ENCODE measurements at regions not wholly inside any gene's neighbourhood (a gene's known extent, or its start where the extent isn't known, plus 50 kb on each side); places are given as distances from the start of the nearest gene placed in this dataset.
A peak's percentile ranks its signal among the peaks of the same experiment; 100 is the strongest.

DNA sequence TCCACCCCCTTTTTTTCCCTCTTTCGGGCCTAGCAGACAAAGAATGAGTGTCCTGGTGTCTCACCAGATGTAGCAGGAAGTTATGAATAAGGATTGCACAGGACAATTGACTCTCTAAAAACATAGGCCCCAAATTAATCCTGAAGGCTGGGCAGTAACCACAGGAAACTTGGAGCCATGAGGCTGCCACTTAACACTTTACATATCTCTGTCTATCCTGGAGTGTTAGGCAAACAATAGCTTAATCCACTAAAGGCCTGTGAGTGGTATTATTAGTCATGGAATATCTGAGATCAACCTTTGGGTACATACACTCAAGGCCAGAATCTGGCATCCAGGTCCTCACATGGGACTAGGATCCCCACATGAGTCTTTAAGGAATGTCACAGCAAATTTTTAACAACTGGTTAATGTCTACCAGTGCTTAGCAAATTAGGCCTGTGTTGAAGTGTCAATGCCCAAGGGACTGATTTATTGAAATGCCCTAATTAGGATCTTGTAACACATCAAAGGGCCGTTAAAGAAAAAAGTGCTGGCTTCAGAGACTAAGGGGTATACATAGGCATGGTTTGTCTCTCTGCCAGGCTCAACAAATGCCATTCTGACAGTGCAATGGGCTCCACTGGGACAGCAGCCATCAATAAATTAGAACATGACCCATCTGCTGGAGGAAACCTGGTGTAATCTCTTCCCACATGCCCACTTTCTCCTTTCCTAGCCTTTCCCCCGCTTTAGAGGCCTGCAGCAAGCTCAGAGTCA, 196.7 kb upstream of the TBX20 start:
- no peak for DNase-seq (ENCODE audit: low read depth)

DNA sequence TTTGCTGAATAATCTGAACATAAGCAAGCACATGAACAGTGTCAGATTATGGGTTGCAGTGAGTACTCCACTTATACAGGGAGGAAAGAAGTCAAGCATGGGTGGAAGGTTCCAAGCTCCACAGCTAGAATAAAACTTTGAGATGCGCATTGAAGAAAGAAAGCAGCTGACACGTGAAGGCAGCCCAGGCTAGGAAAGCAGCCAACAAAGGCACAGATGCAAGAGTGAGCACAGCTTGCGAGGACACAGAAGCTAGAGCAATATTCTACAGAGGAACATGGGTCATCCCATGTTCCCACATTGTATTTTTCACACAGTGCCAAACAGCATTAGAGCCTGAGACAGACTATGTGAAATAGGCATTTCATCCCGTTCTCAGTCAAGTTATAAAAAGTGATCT, 194.6 kb upstream of the TBX20 start:
- DNase-seq (ENCODE audit: low read depth) = no peak

DNA sequence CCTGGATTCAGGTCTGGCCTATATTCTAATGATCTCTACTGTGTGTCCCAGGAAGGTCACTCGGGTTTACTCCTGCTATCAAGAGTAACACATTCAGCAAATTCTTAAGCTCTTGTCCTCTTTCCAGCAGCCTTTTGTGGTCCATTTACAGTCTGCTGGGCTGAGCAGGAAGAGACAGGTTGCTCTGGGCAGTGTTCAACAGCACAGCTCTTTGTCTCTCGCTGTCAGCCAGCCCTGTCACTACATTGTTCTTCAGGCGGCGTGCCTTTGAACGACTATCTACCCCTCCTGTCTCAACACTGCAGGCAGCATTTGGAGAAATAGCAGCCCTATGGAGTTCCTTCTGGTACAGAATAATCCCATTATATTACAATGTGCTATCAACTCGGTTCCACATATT, 192.2 kb upstream of the TBX20 start:
- DNase-seq (ENCODE audit: low read depth) = no peak

DNA sequence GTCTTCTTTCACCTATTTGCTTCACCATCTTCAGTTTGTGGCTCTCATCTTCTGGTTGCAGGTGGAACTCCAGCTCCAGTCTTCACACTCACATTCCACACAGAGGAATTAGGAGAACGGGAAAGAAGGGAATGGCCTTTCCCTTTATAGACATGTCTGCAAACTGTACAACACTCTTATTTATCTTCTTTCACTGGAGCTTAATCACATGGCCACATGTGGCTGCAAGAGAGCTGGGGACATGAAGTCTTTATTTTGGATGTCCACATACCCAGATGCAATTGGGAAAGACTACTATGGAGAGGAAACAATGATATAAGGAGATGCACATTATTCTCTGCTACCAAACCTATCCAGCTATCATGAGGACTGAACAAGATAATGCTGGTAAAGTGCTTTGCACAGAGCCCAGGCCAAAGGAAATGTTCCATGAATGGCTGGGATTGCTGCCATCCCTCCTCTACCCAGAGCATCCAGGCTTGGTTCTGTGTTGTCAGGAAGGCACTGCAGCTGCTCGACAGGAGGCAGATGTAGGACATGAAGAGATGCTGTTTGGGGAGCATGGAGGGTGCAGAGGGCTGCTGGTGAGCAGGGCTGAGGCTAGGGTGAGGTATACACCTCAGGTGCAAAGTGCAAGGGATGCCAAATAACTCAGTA, 183.8 kb upstream of the TBX20 start:
- DNase-seq (ENCODE audit: low read depth) = no peak

DNA sequence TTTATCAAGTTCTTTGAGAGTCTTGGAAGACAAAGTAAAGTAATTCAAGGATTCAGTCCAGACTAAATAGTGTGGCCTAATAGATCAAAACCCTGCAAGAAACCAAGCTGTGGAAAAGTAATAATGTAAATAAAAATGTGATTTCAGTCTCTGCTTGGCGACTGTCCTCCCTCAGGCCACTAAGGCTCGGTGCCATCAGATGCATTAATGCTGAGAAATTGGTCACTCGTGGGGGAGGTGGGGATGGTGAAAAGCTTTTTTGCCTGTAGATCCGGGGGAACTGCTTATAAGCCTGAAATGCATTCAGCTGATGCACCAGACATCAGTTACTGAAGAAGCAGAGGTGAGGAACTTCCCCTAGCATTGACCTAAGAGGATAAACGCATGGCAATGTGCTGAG, 182.6 kb upstream of the TBX20 start:
- no peak for DNase-seq (ENCODE audit: low read depth)

DNA sequence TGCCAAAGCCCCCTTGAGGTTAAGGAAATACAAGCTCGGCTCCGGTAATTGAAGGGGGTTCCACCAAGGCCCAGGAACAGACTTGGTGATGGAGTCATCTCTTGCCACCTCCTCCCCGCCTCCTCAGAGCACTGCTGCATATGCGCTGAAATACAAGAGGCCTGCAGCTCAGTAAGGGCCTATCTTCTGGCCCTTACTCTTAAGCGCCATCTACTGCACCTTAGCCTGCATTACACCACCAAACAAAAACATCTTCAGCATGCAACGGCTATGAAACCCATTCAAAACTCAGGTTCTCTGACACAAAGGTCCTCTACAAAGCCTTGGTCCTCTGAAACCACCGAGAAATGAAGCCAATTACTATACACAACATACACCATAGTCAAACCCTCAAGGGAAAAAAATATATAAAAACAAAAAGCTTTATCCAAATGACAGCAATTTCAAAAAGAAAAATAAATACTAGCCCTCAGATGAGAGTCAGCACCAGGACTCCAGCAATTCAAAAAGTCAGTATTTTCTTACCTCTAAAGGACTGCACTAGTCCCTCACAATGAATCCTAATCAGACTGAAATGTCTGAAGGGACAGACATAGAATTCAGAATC, 176.8 kb upstream of the TBX20 start:
- peak; percentile 25 for DNase-seq (ENCODE audit: low read depth)

DNA sequence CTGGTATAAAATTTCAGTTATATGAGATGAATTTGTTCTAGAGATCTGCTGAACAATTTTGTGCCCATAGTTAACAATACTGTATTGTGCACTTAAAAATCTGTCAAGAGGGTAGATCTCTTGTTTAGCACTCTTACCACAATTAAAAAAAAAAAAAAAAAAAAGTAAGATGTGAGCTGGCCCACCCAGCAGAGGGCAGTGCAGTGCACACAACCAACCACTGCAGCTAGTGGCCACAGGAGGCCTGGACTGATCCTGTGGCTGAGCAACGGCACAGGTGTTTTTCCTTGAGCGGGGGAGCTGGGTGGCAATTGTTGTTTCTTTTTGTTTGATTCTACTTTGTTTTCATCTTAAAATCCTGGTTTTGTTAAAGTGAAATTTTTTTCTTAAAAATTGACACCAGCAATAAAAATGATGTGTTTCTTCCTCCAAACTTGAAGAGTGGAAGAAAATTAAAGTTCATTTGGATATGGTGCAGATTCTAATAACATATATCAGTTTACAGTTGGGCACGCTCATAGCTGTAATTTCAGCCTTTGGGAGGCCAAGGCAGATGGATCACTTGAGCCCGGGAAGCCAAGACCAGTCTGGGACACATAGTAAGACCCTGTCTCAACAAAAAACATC, 171.1 kb upstream of the TBX20 start:
- peak; percentile 47 for DNase-seq (ENCODE audit: low read depth)

DNA sequence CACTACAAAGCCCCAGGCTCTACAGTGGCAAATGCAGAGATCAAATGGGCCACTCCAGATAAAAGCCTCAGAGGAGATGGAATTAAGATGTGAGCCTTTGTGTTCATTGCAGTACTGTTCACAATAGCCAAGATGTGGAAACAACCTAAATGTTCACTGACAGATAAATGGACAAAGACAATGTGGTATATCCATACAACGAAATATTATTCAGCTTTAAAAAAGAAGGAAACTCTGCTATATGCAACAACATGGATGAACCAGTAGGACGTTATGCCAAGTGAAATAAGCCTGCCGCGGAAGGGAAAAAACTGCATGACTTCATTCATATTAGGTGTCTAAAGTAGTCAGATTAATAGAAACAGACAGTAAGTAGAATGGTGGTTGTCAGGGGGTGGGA, 170.5 kb upstream of the TBX20 start:
- DNase-seq (ENCODE audit: low read depth) = no peak

DNA sequence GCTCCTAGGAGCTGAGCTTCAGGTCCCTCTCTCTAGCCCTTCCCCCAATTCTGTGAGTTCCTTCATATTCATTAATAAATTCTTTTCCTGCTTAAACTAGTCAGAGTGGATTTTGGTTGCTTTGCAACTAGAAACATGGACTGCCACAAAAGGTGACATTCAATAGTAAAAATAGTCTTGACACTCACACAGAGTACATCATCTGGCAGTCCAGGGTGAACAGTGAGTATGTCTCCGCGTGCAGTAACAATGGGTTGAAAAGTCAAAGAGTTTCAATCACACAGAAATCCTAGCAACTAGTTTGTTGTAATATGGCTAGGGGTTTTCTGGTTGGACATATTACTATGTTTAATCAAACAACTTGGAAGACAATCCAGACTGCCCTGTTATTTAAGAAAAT, 168.8 kb upstream of the TBX20 start:
- DNase-seq (ENCODE audit: low read depth) = no peak

DNA sequence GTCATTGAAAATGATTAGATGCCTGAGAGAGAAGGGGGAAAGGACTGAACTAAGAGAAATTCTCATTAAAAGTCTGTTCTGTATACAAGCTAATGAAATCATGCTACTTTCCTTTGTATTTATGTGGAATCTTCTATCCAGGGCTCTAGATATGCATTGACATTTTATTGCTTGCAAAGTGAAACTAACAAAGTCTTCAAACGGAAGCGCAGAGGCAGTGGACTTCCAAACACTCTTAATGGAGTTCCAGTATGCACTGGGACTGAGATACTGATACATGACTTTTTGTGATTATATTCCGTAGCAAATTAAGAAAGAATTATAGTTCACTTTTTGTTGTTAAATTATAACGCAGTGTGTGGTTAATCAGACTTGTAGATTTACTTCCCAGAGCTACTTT, 166.8 kb upstream of the TBX20 start:
- no peak for DNase-seq (ENCODE audit: low read depth)

DNA sequence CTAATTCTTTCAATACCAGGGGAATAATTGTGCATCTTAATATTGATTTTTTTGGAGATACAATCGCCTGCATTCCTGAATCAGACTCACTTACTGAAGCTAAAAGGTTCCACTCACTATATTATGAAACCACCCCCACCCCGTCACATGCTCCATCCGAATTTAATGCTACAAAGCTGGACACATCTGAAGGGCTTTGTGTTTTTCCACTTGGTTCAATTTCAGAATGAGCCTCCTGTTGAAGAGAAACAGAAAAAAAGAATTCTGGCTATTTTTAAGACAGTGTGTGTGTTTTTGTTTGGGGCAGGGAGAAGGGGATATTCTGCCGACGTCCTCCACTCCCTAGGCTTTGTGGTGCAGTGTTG, 165.5 kb upstream of the TBX20 start:
- DNase-seq (ENCODE audit: low read depth) = no peak

DNA sequence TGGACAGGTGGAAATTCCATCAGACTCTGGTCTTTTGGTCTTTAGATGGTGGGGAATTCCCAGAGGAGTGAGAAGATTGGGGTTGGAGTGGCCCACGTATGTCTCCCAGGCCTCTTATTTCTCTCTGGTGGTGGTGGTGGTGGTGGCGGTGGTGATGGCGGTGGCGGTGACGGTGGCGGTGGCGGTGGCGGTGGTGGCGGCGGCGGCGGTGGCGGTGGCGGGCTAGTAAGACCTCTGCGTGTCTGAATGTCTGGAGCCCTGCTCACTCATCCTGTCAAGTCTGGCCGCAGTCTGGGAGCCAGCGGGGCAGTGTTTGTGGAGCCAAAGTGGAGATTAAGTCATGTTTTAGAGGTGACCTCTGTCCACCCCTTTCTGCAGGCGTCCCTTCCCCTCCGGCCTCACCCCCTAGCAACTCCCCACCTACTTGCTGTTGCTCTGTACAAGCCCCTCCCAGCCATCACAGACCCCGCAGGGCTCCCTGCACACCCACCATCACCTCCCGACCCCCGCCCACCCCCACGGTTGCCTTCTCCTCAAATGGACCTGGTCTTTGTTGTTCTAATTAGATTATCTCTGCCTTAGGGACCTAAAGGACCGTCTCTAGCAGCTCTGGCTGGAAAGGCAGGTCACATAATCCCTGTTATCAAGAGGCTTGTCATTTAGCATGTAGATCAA, 165.0 kb upstream of the TBX20 start:
- DNase-seq (ENCODE audit: low read depth) = no peak

DNA sequence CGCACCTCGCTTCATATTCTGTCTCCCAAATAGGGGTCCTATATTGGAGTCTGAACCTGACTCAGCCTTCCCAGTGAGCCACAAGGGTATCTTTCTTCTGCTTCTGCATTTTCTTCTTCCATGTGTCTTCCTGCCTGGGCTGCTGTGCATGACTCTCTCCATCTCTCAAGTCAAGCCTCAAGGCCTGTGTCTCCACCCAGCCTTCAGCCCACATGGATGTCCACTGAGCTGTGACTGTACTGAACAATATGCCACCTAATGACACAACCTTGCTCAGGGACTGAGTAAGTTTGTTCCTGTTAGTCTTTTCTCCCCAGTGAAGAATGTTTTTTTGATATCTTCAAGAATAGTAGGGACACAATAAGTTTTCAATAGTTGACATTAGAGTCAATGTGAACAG, 162.7 kb upstream of the TBX20 start:
- DNase-seq (ENCODE audit: low read depth) = no peak

DNA sequence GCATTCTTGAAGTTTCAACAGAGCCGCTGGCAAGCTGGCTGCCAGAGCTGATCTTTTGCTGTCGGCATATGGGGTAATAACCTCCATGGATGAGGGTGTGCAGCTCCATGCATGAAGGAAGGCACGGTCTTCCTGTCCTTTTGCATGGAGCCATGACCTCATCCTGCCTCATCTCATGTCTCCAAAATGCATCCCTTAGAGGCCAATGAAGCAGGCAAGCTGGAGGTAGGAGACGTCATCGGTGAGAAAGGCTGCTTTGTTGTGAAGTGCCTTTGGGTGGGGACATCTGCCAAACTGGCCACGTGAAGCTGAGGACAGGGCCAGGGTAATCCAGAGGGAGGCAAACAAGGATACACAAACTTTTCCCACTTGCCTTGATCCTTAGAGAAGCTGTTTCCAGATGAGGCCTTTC, 161.5 kb upstream of the TBX20 start:
- no peak for DNase-seq (ENCODE audit: low read depth)

DNA sequence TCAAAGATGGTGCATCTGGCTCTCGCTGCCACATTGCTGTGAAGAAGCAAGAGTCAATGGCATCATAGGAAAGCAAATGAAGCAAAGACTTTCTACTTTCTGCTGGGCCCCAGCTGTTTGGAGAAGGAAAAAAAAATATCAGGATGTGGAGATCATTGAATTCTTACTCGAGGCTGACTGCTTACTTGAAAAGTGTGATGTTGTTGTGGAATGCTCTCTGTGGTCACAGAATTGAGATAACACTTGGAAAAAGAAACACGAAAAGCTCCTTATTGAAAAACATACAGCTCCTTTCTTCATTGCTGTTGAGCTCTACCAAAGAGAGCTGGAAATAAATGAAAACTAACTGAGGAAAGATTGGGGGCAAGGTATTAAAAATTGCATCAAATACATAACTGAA, 157.4 kb upstream of the TBX20 start:
- no peak for DNase-seq (ENCODE audit: low read depth)

DNA sequence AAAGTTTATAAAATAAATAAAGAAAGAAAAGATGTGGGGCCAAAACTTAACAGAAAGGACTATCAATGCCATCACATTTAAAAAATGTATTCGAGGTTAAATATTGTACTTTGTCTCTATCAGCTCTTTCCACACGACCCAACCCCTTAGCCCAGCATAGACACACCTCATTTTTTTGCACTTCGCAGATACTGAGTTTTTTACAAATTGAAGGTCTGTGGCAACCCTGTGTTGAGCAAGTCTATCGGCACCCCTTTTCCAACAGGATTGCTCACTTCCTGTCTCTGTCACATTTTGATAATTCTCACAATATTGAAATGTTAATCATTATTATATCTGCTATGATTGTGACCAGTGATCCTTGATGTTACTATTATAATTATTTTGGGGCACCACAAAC, 151.6 kb upstream of the TBX20 start:
- DNase-seq (ENCODE audit: low read depth) = no peak

DNA sequence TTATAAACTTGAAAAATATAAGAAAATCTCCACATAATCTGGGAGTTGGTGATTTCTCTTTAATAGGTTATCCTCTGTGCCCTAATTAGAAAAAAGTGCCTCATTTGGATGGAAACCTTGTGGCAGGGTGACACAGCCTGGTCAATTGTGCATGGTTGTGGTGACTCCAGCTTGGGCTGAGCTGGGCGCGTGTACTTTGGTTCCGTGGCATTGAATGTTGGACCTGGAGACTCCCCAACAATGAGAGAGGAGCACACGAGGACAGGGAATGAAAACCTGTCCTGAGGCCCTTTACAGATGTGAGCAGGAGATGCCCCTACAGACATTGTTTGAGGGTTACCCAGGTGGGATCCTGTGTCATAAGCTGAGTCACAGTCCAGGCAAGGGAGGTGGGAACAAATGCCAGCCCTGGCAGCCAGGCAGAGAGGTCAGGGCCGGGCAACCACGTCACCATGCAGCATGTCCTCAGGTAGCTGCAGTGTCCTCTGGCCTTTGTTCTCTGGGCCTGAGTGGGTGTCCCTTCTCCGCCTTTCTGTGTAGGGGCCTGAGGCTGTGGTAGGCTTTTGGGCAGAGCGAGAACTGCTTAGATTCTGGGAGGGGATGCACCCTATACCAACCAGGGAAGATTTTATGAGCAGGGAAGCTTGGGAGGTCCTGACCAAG, 147.4 kb upstream of the TBX20 start:
- no peak for DNase-seq (ENCODE audit: low read depth)

DNA sequence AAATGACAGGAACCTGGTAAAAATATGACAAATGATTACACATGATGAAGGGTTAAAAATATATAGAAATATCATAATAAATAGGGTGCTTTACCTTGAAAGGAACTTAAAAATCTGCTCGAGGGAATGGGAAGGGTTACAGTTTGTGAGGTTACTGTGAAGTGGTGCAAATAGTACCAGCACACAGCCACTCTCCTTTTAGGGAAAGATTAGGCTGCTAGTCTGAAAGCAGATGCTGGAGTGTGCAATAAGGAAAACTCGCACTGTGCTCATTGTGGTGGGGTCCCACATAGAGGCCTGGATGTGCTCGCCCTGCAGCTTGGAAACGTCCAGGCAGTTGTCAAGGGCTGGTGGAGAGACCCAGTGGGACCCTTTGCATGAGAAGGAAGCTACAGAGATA, 145.9 kb upstream of the TBX20 start:
- no peak for DNase-seq (ENCODE audit: low read depth)

DNA sequence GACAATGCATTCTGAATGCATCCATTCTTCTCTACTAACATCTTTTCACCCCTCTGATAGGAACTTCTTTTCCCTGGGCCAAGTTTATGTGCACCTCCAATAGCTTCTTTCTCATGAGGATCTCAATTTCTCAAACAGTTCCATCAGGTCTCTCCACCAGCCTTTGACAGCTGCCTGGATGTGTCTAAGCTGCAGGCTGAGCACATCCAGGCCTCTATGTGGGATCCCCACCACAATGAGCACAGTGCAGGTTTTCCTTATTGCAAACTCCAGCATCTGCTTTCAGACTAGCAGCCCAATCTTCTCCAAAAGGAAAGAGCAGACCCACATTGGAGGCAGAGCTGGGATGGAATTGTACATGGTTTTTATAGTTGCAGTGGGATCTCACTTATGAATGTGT, 145.3 kb upstream of the TBX20 start:
- no peak for DNase-seq (ENCODE audit: low read depth)

DNA sequence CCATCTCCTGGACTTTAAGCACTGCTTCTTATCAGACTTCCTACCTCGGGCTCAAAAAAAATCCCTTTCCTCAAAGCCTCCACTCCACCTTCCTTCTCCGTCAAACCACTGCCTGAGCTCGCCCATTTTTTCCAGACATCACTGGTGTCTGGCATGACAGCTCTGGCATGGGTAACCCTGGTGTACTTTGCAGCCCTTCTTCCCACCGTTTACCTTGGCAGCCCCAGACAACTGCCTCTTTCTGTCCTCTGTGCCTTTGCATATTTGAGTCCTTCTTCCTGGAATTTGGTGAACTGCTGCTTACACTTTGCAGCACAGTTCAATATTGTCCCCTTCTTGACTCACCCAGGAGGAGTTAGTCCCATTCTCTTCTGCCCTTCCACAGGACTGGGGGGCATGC, 144.6 kb upstream of the TBX20 start:
- DNase-seq (ENCODE audit: low read depth) = no peak

DNA sequence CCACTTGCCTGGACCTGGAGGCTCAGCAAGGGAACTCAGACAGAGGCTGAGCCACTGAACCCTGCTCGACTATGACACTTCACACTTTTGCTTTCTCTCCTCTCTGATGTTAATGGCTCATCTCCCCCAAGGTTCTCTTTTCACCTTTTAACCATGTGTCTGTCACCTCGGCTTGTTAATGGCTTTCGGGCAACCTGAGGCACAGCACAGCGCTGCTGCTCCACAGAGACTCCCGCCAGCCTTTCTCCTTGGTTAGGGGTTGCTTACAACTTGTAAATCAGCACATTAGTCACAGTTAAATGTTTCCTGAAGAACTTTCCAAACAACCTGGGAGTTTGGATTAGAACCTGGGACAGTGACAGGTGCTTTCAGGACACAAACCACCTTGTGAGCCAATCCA, 136.2 kb upstream of the TBX20 start:
- no peak for DNase-seq (ENCODE audit: low read depth)

DNA sequence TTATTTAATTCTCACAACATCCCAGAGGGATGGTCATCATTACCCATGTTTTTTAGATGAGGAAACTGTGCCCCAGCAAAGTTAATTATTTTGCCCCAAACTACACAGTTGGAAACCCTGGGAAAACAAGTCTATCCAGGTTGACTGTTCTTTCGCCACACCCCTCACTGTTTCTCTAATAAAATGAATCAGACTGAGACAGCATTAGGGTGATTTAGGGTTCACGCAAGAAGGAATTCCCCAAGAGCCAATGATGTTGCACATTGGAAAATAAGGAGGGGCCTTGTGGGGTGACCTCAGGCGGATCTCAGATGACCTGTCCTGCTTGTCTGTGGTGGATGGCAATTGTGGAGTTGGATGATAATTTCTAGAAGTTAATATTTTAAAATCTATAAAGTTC, 135.7 kb upstream of the TBX20 start:
- no peak for DNase-seq (ENCODE audit: low read depth)

Measured in iris pigment epithelial cell (primary cell).